ENCODE measurements at regions not wholly inside any gene's neighbourhood (a gene's known extent, or its start where the extent isn't known, plus 50 kb on each side); places are given as distances from the start of the nearest gene placed in this dataset.

GRCh38 chr11:47908198-47908597 lies 60.0 kb upstream of the NUP160 start:
- TF ChIP-seq CTCF (conservative IDR thresholded peaks at IDR 0.05; ENCODE audit: low read depth, low read length): no peak
- no peak overlapping the region for H3K4me3 ChIP-seq (ENCODE audit: low read depth, low read length)
- DNase-seq (ENCODE audit: low read depth): peak; percentile 77

- DNase-seq (ENCODE audit: low read depth): peak; percentile 54
- H3K4me3 ChIP-seq (ENCODE audit: low read depth, low read length): no peak overlapping the region
- TF ChIP-seq CTCF (conservative IDR thresholded peaks at IDR 0.05; ENCODE audit: low read depth, low read length): no peak
Observed at GRCh38 chr11:47907499-47907898, 59.3 kb upstream of the NUP160 start.

- no peak for TF ChIP-seq CTCF (conservative IDR thresholded peaks at IDR 0.05; ENCODE audit: low read depth, low read length)
- no peak for DNase-seq (ENCODE audit: low read depth)
- H3K4me3 ChIP-seq (ENCODE audit: low read depth, low read length): no peak overlapping the region
Observed at GRCh38 chr11:47906066-47906465, 57.9 kb upstream of the NUP160 start.

GRCh38 chr11:47905358-47906059 lies 57.4 kb upstream of the NUP160 start:
- TF ChIP-seq CTCF (conservative IDR thresholded peaks at IDR 0.05; ENCODE audit: low read depth, low read length): no peak
- peak; percentile 88 for DNase-seq (ENCODE audit: low read depth)
- H3K4me3 ChIP-seq (ENCODE audit: low read depth, low read length): no peak overlapping the region

- no peak for TF ChIP-seq CTCF (conservative IDR thresholded peaks at IDR 0.05; ENCODE audit: low read depth, low read length)
- no peak for DNase-seq (ENCODE audit: low read depth)
- no peak overlapping the region for H3K4me3 ChIP-seq (ENCODE audit: low read depth, low read length)
Observed at GRCh38 chr11:47904808-47905207, 56.7 kb upstream of the NUP160 start.

GRCh38 chr11:47904048-47904447 lies 55.9 kb upstream of the NUP160 start:
- TF ChIP-seq CTCF (conservative IDR thresholded peaks at IDR 0.05; ENCODE audit: low read depth, low read length): no peak
- no peak overlapping the region for H3K4me3 ChIP-seq (ENCODE audit: low read depth, low read length)
- DNase-seq (ENCODE audit: low read depth): no peak

- no peak for DNase-seq (ENCODE audit: low read depth)
- H3K4me3 ChIP-seq (ENCODE audit: low read depth, low read length): no peak overlapping the region
- no peak for TF ChIP-seq CTCF (conservative IDR thresholded peaks at IDR 0.05; ENCODE audit: low read depth, low read length)
Observed at GRCh38 chr11:47899801-47900200, 51.7 kb upstream of the NUP160 start.

All from choroid plexus epithelial cell (primary cell).